ENCODE measurements at regions not wholly inside any gene's neighbourhood (a gene's known extent, or its start where the extent isn't known, plus 50 kb on each side); places are given as distances from the start of the nearest gene placed in this dataset.

- TF ChIP-seq CTCF (IDR thresholded peaks at IDR 0.05): no peak
- TF ChIP-seq EP300 (IDR thresholded peaks at IDR 0.05; ENCODE audit: low read depth): no peak
- no peak for TF ChIP-seq POLR2A (IDR thresholded peaks at IDR 0.05)
Observed at GRCh38 chr18:39241534-39241933, 1675.9 kb upstream of the CELF4 start.
